H1 (cell line): ENCODE measurements at regions not wholly inside any gene's neighbourhood (a gene's known extent, or its start where the extent isn't known, plus 50 kb on each side); places are given as distances from the start of the nearest gene placed in this dataset.

Source experiments
- BACH1 ChIP-seq: IDR thresholded peaks from 2 replicates; pipeline ENCODE4 v1.6.1; 2012; ENCODE audit warnings: low read length, improper control_type of control experiment
- CHD7 ChIP-seq: fragments of 300-600 bp; sonication (generic); IDR thresholded peaks from 2 replicates; pipeline ENCODE4 v1.7.1; 2012; ENCODE audit warnings: low read length, moderate library complexity, mild to moderate bottlenecking, inconsistent platforms; ENCODE audit not compliant: insufficient replicate concordance
- HDAC2 ChIP-seq, 2 experiments: fragments of 300-600 bp in 1 of 2; sonication (generic) in 1 of 2; IDR thresholded peaks; 2 replicates each; pipeline ENCODE4 v1.6.1; 2011 to 2012; ENCODE audit warnings: low read depth in 2 of 2, low read length in 2 of 2, mild to moderate bottlenecking in 2 of 2, moderate library complexity in 2 of 2, borderline replicate concordance in 1 of 2, inconsistent platforms in 1 of 2
- JUND ChIP-seq: IDR thresholded peaks from 2 replicates; pipeline ENCODE4 v1.6.1; 2011; ENCODE audit warnings: mild to moderate bottlenecking, improper control_type of control experiment, low read length
- POLR2AphosphoS5 ChIP-seq: IDR thresholded peaks from 2 replicates; pipeline ENCODE4 v1.6.1; 2011; ENCODE audit warnings: low read depth, low read length

- TF ChIP-seq CHD7 (no peak), JUND (no peak), HDAC2 (IDR thresholded peaks at IDR 0.05; ENCODE audit: borderline replicate concordance in 1 of 2, low read depth in 2 of 2, low read length in 2 of 2) (no peak), POLR2AphosphoS5 (no peak), BACH1 (no peak)
Observed at GRCh38 chr3:13689373-13690260, 140.7 kb downstream of the FBLN2 start (continued).
